HepG2 (cell line): ENCODE measurements at regions not wholly inside any gene's neighbourhood (a gene's known extent, or its start where the extent isn't known, plus 50 kb on each side); places are given as distances from the start of the nearest gene placed in this dataset.

Experiments used
- ATAC-seq: fragments of 200-7000 bp; cut with Tn5 transposase; 3 replicates; pipeline ENCODE4 v1.9.1; 2020; ENCODE audit warnings: mild to moderate bottlenecking, moderate library complexity
- BruUV-seq: library from RNA; stranded (reverse); fragments of 400-500 nt; replicated peaks from 2 replicates; lab custom pipeline; 2021; lab: Mats Ljungman, UMichigan
- CTCF ChIA-PET: fragments of 300-600 bp; formaldehyde crosslinking; extraction: SDS; loops from one replicate; lab custom pipeline; 2021; ENCODE audit warnings: low total read pairs, inconsistent platforms, low intra/inter-chr PET ratio; lab: Yijun Ruan, JAX
- POLR2A ChIA-PET: fragments of 350-600 bp; sonication (Branson Sonifier 250); formaldehyde crosslinking; loops from one replicate; lab custom pipeline; 2020; ENCODE audit warnings: antibody characterized with exemption, inconsistent platforms; lab: Yijun Ruan, JAX
- DNase-seq: peaks from one replicate; pipeline ENCODE4 v3.0.0-alpha.2; 2015; ENCODE audit warnings: low spot score
- FAIRE-seq: peaks from 3 replicates; lab custom pipeline; 2011; peaks lifted over from hg19 to GRCh38; lab: Jason Lieb, UNC
- H2AFZ ChIP-seq: one replicate; pipeline ENCODE4 v1.6.1; 2011; ENCODE audit warnings: low read length, inconsistent platforms
- H3K27ac ChIP-seq: fragments of 300-600 bp; 3 replicates; pipeline ENCODE4 v1.8.0; 2011; ENCODE audit warnings: mixed run types, mild to moderate bottlenecking, mixed read lengths, low read length, inconsistent platforms; ENCODE audit not compliant: insufficient read depth; ENCODE audit errors: extremely low read length
- H3K27me3 ChIP-seq, 2 experiments: fragments of 200-600 bp in 1 of 2; 2 replicates in 1 of 2; 3 replicates in 1 of 2; pipeline versions ENCODE4 v1.6.0 to v1.8.0; 2011; ENCODE audit warnings: low read length in 2 of 2, mild to moderate bottlenecking in 2 of 2, moderate library complexity in 2 of 2, inconsistent platforms in 1 of 2; ENCODE audit not compliant: insufficient read depth in 2 of 2, control insufficient read depth in 1 of 2
- H3K36me3 ChIP-seq, 2 experiments: fragments of 200-600 bp in 1 of 2; replicated peaks in 1 of 2; 2 replicates in 1 of 2; 3 replicates in 1 of 2; pipeline versions ENCODE4 v1.5.1 to v1.8.0; 2011; ENCODE audit warnings: low read length in 2 of 2, inconsistent platforms in 1 of 2; ENCODE audit not compliant: insufficient read depth in 2 of 2, control insufficient read depth in 1 of 2
- H3K4me1 ChIP-seq: 2 replicates; pipeline ENCODE4 v1.5.1; 2012; ENCODE audit warnings: low read length, inconsistent platforms; ENCODE audit not compliant: insufficient read depth
- H3K4me2 ChIP-seq: 2 replicates; pipeline ENCODE4 v1.6.0; 2011; ENCODE audit warnings: low read depth, low read length, inconsistent platforms
- H3K4me3 ChIP-seq, 3 experiments: fragments of 200-600 bp in 1 of 3; sonication (generic), shearing (Covaris generic) in 1 of 3; replicated peaks in 1 of 3; 2 replicates each; pipeline ENCODE4 v1.5.1; 2011 to 2016; ENCODE audit warnings: low read length in 3 of 3, inconsistent platforms in 2 of 3, low read depth in 2 of 3, mild to moderate bottlenecking in 2 of 3, control low read depth in 1 of 3, mixed read lengths in 1 of 3; ENCODE audit not compliant: insufficient read depth in 1 of 3
- H3K79me2 ChIP-seq: one replicate; pipeline ENCODE4 v1.6.1; 2011; ENCODE audit warnings: low read length, inconsistent platforms; ENCODE audit not compliant: insufficient read depth
- H3K9ac ChIP-seq: 2 replicates; pipeline ENCODE4 v1.6.0; 2011; ENCODE audit warnings: mild to moderate bottlenecking, low read depth, low read length, inconsistent platforms; ENCODE audit not compliant: insufficient read depth
- H3K9me3 ChIP-seq: 2 replicates; pipeline ENCODE4 v1.5.1; 2012; ENCODE audit warnings: mild to moderate bottlenecking, low read length
- H4K20me1 ChIP-seq: 2 replicates; pipeline ENCODE4 v1.6.0; 2011; ENCODE audit warnings: inconsistent platforms, mild to moderate bottlenecking, low read length, moderate library complexity; ENCODE audit not compliant: insufficient read depth
- ISL2 ChIP-seq: sonication (generic); formaldehyde crosslinking; IDR thresholded peaks from 2 replicates; pipeline ENCODE4 v1.5.0; 2020; ENCODE audit warnings: missing genetic modification reagents
- KMT2A ChIP-seq: sonication (generic); formaldehyde crosslinking; IDR thresholded peaks from 2 replicates; pipeline ENCODE4 v1.4.0; 2020; ENCODE audit warnings: missing genetic modification reagents
- MYC ChIP-seq: sonication (generic); formaldehyde crosslinking; IDR thresholded peaks from 2 replicates; pipeline ENCODE4 v1.9.0; 2021; ENCODE audit warnings: missing genetic modification reagents, borderline replicate concordance
- SPEN ChIP-seq: sonication (generic); formaldehyde crosslinking; IDR thresholded peaks from 2 replicates; pipeline ENCODE4 v1.5.1; 2020; ENCODE audit warnings: low read depth, mild to moderate bottlenecking, missing genetic modification reagents
- ZNF782 ChIP-seq: sonication (generic); formaldehyde crosslinking; IDR thresholded peaks from 2 replicates; pipeline ENCODE4 v1.4.0; 2020; ENCODE audit warnings: missing genetic modification reagents, mild to moderate bottlenecking, borderline replicate concordance
- ZNF83 ChIP-seq: sonication (generic); formaldehyde crosslinking; IDR thresholded peaks from 2 replicates; pipeline ENCODE4 v1.4.0; 2020; ENCODE audit warnings: missing genetic modification reagents, mild to moderate bottlenecking, borderline replicate concordance
- ZSCAN21 ChIP-seq: sonication (generic); formaldehyde crosslinking; IDR thresholded peaks from 2 replicates; pipeline ENCODE4 v1.8.0; 2022; ENCODE audit warnings: mild to moderate bottlenecking, missing genetic modification reagents, moderate library complexity, borderline replicate concordance
- WGBS: methylation state at CpG from one replicate; pipeline ENCODE4 v1.1.6; 2017; ENCODE audit warnings: low lambda C conversion rate; 5-methylcytosine and 5-hydroxymethylcytosine counted together
- in situ Hi-C: cut with HindIII; loops from 2 replicates; pipeline ENCODE4 v1.10.0; 2017; ENCODE audit warnings: low pct_unique_long_range_greater_than_20kb; ENCODE audit not compliant: extremely low pct_ligation_motif_present
- intact Hi-C: fragments of 100-400 bp; cut with micrococcal nuclease; formaldehyde crosslinking; loops from one replicate; pipeline ENCODE4 v1.10.0; 2022; ENCODE audit not compliant: unreplicated experiment
- TF ChIP-seq, protein P1 (sequence below): sonication (generic); formaldehyde crosslinking; conservative IDR thresholded peaks from 2 replicates; pipeline ENCODE4 v1.4.0; 2020; ENCODE audit warnings: missing genetic modification reagents

DNA sequence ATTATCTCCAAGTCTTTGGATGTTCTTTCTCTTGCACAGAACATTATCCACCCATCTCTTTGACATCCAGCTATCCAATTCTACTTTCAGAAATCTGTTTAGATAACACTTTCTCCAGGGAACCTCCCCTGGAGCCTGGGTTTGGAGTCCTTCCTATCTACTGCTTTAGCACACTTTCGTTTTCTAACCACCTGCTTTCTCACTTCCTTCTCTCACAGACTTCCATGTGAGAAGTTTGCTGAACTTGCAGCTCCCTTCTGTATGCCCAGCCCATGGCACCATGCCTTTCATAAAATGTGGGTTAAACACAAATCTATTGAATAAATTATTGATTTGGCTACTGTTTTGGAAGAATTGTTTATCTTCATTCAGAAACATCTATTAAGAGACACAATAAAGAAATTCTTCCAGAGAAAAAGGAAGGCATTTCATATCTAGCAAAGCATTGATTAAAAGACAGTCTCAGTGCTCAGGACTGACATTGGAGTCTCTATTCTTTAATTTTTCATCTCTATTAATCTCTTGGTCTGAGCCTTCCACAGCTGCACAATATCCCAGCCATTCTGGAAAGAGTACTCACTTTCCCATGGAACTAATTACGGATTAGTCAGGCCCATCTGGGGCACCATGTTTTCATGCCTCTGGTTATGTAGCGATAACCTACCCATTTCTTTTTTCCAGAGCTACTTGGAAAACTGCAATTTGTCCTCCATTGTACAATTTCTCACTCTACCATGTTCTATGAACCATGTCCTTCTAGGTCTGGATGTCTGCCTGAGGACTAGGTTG is 1077.3 kb downstream of the SORCS3 start:
- Histone ChIP-seq H3K79me2 (no peaks in the 10 kb centered on the region), H3K27me3 (no peaks in the 10 kb centered on the region), H3K36me3 (no peaks in the 10 kb centered on the region), H2AFZ (no peak overlapping the region), H3K9me3 (peaks cover 76% of the 10 kb centered on the region), H3K9ac (no peak overlapping the region), H3K27ac (no peak overlapping the region), H4K20me1 (no peaks in the 10 kb centered on the region), H3K4me1 (no peaks in the 10 kb centered on the region)
- no peak for FAIRE-seq
- no TSS peak for BruUV-seq
- intact Hi-C loops: no loop called here
- in situ Hi-C loops: no loop called here
- POLR2A ChIA-PET: no interaction called here
- TF ChIP-seq MYC: no peak
- TF ChIP-seq ZNF782 (CRISPR knock-in tag): no peak
- TF ChIP-seq SPEN: no peak
- TF ChIP-seq ZSCAN21 (CRISPR knock-in tag): no peak
- no peak for TF ChIP-seq ISL2 (CRISPR knock-in tag)
- TF ChIP-seq, protein P1, sequence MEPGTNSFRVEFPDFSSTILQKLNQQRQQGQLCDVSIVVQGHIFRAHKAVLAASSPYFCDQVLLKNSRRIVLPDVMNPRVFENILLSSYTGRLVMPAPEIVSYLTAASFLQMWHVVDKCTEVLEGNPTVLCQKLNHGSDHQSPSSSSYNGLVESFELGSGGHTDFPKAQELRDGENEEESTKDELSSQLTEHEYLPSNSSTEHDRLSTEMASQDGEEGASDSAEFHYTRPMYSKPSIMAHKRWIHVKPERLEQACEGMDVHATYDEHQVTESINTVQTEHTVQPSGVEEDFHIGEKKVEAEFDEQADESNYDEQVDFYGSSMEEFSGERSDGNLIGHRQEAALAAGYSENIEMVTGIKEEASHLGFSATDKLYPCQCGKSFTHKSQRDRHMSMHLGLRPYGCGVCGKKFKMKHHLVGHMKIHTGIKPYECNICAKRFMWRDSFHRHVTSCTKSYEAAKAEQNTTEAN (CRISPR knock-in tag): no peak
- no peak for TF ChIP-seq ZNF83
- TF ChIP-seq KMT2A (CRISPR knock-in tag): no peak
- TF ChIP-seq, all 625 proteins: peak for 0
- CTCF ChIA-PET: no interaction called here
- WGBS: 3% methylated on average over 3 of the region's 3 CpGs
- H3K4me3 ChIP-seq: no peak overlapping the region
- no peak overlapping the region for H3K4me2 ChIP-seq
- DNase-seq (no peak), ATAC-seq (no peak)
